GM12864 (cell line): ENCODE measurements at regions not wholly inside any gene's neighbourhood (a gene's known extent, or its start where the extent isn't known, plus 50 kb on each side); places are given as distances from the start of the nearest gene placed in this dataset.

Source experiments
- DNase-seq: peaks from one replicate; pipeline ENCODE4 v3.0.0-alpha.2; 2011; ENCODE audit warnings: low read depth
- H3K4me3 ChIP-seq: 2 replicates; pipeline ENCODE4 v1.5.1; 2011; ENCODE audit warnings: mild to moderate bottlenecking, low read depth, low read length, control low read depth
- CTCF ChIP-seq: IDR thresholded peaks from 2 replicates; pipeline ENCODE4 v1.5.1; 2011; ENCODE audit warnings: low read depth, mild to moderate bottlenecking, moderate library complexity, low read length, control low read depth, inconsistent platforms; ENCODE audit errors: missing control alignments

- no peak for TF ChIP-seq CTCF
- H3K4me3 ChIP-seq: no peak overlapping the region; the same call in 1 of the 2 replicates
- no peak for DNase-seq
Measured at GRCh38 chr1:195594322-195594721, 1013.9 kb downstream of the KCNT2 start.

GRCh38 chr1:195591917-195592672 lies 1016.1 kb downstream of the KCNT2 start:
- H3K4me3 ChIP-seq: no peak overlapping the region
- DNase-seq: no peak
- TF ChIP-seq CTCF: no peak

- no peak overlapping the region for H3K4me3 ChIP-seq
- no peak for DNase-seq
- TF ChIP-seq CTCF: no peak
Measured at GRCh38 chr1:195590649-195591048, 1017.6 kb downstream of the KCNT2 start.

- no peak overlapping the region for H3K4me3 ChIP-seq
- no peak for DNase-seq
- TF ChIP-seq CTCF: no peak
Measured at GRCh38 chr1:195584870-195585624, 1023.2 kb downstream of the KCNT2 start.

- H3K4me3 ChIP-seq: no peak overlapping the region
- DNase-seq: no peak
- no peak for TF ChIP-seq CTCF
Measured at GRCh38 chr1:195580988-195581387, 1027.3 kb downstream of the KCNT2 start.

GRCh38 chr1:195577748-195578147 lies 1030.5 kb downstream of the KCNT2 start:
- H3K4me3 ChIP-seq: no peak overlapping the region
- TF ChIP-seq CTCF: no peak
- no peak for DNase-seq

GRCh38 chr1:195576641-195577040 lies 1031.6 kb downstream of the KCNT2 start:
- H3K4me3 ChIP-seq: no peak overlapping the region
- DNase-seq: no peak
- TF ChIP-seq CTCF: no peak
